GM12892 (cell line): ENCODE measurements at regions not wholly inside any gene's neighbourhood (a gene's known extent, or its start where the extent isn't known, plus 50 kb on each side); places are given as distances from the start of the nearest gene placed in this dataset.

ENCODE experiments used
- POLR2A ChIP-seq: IDR thresholded peaks from 2 replicates; pipeline ENCODE4 v1.6.1; 2011; ENCODE audit warnings: low read depth, low read length, control low read depth
- POLR2AphosphoS5 ChIP-seq: IDR thresholded peaks from 2 replicates; pipeline ENCODE4 v1.6.1; 2011; ENCODE audit warnings: low read depth, low read length, control low read depth
- TAF1 ChIP-seq: IDR thresholded peaks from 2 replicates; pipeline ENCODE4 v1.6.1; 2011; ENCODE audit warnings: low read depth, mild to moderate bottlenecking, control low read depth, low read length, borderline replicate concordance

- no peak for TF ChIP-seq TAF1
- no peak for TF ChIP-seq POLR2A
- no peak for TF ChIP-seq POLR2AphosphoS5
Measured at GRCh38 chr15:69843276-69843899, 254.3 kb downstream of the TLE3 start.
